ENCODE measurements at regions not wholly inside any gene's neighbourhood (a gene's known extent, or its start where the extent isn't known, plus 50 kb on each side); places are given as distances from the start of the nearest gene placed in this dataset.
A peak's percentile ranks its signal among the peaks of the same experiment; 100 is the strongest.
"Not testable (repeated sequence)": the region's sequence is repeated elsewhere in the genome, so short reads cannot be mapped to it uniquely, and the experiment has no call there.

GRCh38 chr3:34675383-34676120 is 877.1 kb downstream of the PDCD6IP start:
- H3K27me3 ChIP-seq (replicated peaks; ENCODE audit: control insufficient read depth, insufficient read depth, low read length): no peaks in the 10 kb centered on the region
- DNase-seq (ENCODE audit: extremely low read depth, insufficient read length): no peak
- H3K36me3 ChIP-seq (ENCODE audit: control insufficient read depth, insufficient read depth, low read length): no peaks in the 10 kb centered on the region
- no peak overlapping the region for H3K4me3 ChIP-seq (replicated peaks; ENCODE audit: low read depth, low read length)
- no peak for TF ChIP-seq CTCF (IDR thresholded peaks at IDR 0.05; ENCODE audit: insufficient read depth, low read length, poor library complexity, severe bottlenecking)

- no peak for TF ChIP-seq CTCF (IDR thresholded peaks at IDR 0.05; ENCODE audit: insufficient read depth, low read length, poor library complexity, severe bottlenecking)
- Histone ChIP-seq H3K36me3 (ENCODE audit: control insufficient read depth, insufficient read depth, low read length) (no peaks in the 10 kb centered on the region), H3K4me3 (replicated peaks; ENCODE audit: low read depth, low read length) (no peak overlapping the region), H3K27me3 (replicated peaks; ENCODE audit: control insufficient read depth, insufficient read depth, low read length) (no peaks in the 10 kb centered on the region)
- no peak for DNase-seq (ENCODE audit: extremely low read depth, insufficient read length)
Measured at GRCh38 chr3:34676436-34676835, 878.0 kb downstream of the PDCD6IP start.

GRCh38 chr3:34678575-34678974 is 880.1 kb downstream of the PDCD6IP start:
- Histone ChIP-seq H3K36me3 (ENCODE audit: control insufficient read depth, insufficient read depth, low read length) (no peaks in the 10 kb centered on the region), H3K4me3 (replicated peaks; ENCODE audit: low read depth, low read length) (no peak overlapping the region), H3K27me3 (replicated peaks; ENCODE audit: control insufficient read depth, insufficient read depth, low read length) (no peaks in the 10 kb centered on the region)
- DNase-seq (ENCODE audit: extremely low read depth, insufficient read length): no peak
- TF ChIP-seq CTCF (IDR thresholded peaks at IDR 0.05; ENCODE audit: insufficient read depth, low read length, poor library complexity, severe bottlenecking): no peak

- DNase-seq (ENCODE audit: extremely low read depth, insufficient read length); H3K27me3 ChIP-seq (replicated peaks; ENCODE audit: control insufficient read depth, insufficient read depth, low read length): not testable (repeated sequence)
Measured at GRCh38 chr3:34679055-34679454, 880.6 kb downstream of the PDCD6IP start.

GRCh38 chr3:34683851-34684250 is 885.4 kb downstream of the PDCD6IP start:
- no peaks in the 10 kb centered on the region for H3K27me3 ChIP-seq (replicated peaks; ENCODE audit: control insufficient read depth, insufficient read depth, low read length)
- no peak overlapping the region for H3K4me3 ChIP-seq (replicated peaks; ENCODE audit: low read depth, low read length)
- H3K36me3 ChIP-seq (ENCODE audit: control insufficient read depth, insufficient read depth, low read length): no peaks in the 10 kb centered on the region
- no peak for DNase-seq (ENCODE audit: extremely low read depth, insufficient read length)
- peak; percentile 69 for TF ChIP-seq CTCF (IDR thresholded peaks at IDR 0.05; ENCODE audit: insufficient read depth, low read length, poor library complexity, severe bottlenecking)

More at GRCh38 chr3:34679055-34679454, 880.6 kb downstream of the PDCD6IP start:
- H3K4me3 ChIP-seq (replicated peaks; ENCODE audit: low read depth, low read length); H3K36me3 ChIP-seq (ENCODE audit: control insufficient read depth, insufficient read depth, low read length): not testable (repeated sequence)

GRCh38 chr3:34686541-34686940 is 888.1 kb downstream of the PDCD6IP start:
- no peak for TF ChIP-seq CTCF (IDR thresholded peaks at IDR 0.05; ENCODE audit: insufficient read depth, low read length, poor library complexity, severe bottlenecking)
- Histone ChIP-seq H3K36me3 (ENCODE audit: control insufficient read depth, insufficient read depth, low read length) (no peaks in the 10 kb centered on the region), H3K4me3 (replicated peaks; ENCODE audit: low read depth, low read length) (no peak overlapping the region), H3K27me3 (replicated peaks; ENCODE audit: control insufficient read depth, insufficient read depth, low read length) (no peaks in the 10 kb centered on the region)
- DNase-seq (ENCODE audit: extremely low read depth, insufficient read length): no peak

Measured in GM06990 (cell line).